ENCODE measurements at regions not wholly inside any gene's neighbourhood (a gene's known extent, or its start where the extent isn't known, plus 50 kb on each side); places are given as distances from the start of the nearest gene placed in this dataset.
A peak's percentile ranks its signal among the peaks of the same experiment; 100 is the strongest.

- in situ Hi-C loops (cut with MboI; ENCODE audit: low sequenced_read_pairs): no loop called here
- ChIA-PET CTCF (no interaction called here), POLR2A (ENCODE audit: unreplicated experiment) (no interaction called here)
- Histone ChIP-seq H3K14ac (replicated peaks; ENCODE audit: low read depth, low read length) (no peak overlapping the region), H4K20me1 (ENCODE audit: insufficient read depth, low read length) (no peaks in the 10 kb centered on the region), H3K4me3 (ENCODE audit: insufficient read depth, low read depth, low read length) (no peak overlapping the region), H2BK15ac (ENCODE audit: low read depth, low read length) (peak overlapping the region; percentile 21; the same call in 1 of the 3 replicates), H3K4me1 (ENCODE audit: control insufficient read depth, insufficient read depth, low read length) (peaks cover 8% of the 10 kb centered on the region), H2AK5ac (ENCODE audit: low read depth, low read length) (0 out of 2 replicates have a peak overlapping the region, but pooled peaks have one; percentile 54), H4K5ac (ENCODE audit: low read depth, low read length) (peak overlapping the region; percentile 6; the same call in 1 of the 2 replicates), H2BK5ac (ENCODE audit: low read depth, low read length, poor library complexity, severe bottlenecking) (no peak overlapping the region), H2BK120ac (ENCODE audit: low read depth, low read length) (peak overlapping the region; percentile 25; the same call in 1 of the 2 replicates), H3K18ac (ENCODE audit: low read depth, low read length) (peak overlapping the region; percentile 67), H4K8ac (ENCODE audit: low read depth in 2 of 2, low read length in 2 of 2) (no peak overlapping the region), H3K56ac (ENCODE audit: extremely low read depth, insufficient read depth, low read length) (no peak overlapping the region), H3K4ac (ENCODE audit: low read depth, low read length) (peak overlapping the region; percentile 29; the same call in 1 of the 2 replicates), H3K36me3 (ENCODE audit: control insufficient read depth, insufficient read depth, low read length) (no peaks in the 10 kb centered on the region), H3K9me3 (ENCODE audit: control insufficient read depth, insufficient read depth, low read length) (no peaks in the 10 kb centered on the region), H3K27me3 (ENCODE audit: control insufficient read depth, insufficient read depth, low read length) (no peaks in the 10 kb centered on the region), H3K79me1 (ENCODE audit: low read depth in 1 of 2, low read length in 2 of 2) (no peaks in the 10 kb centered on the region), H3K4me2 (ENCODE audit: low read depth, low read length) (no peak overlapping the region), H3K9me1 (ENCODE audit: insufficient read depth, low read length) (no peaks in the 10 kb centered on the region), H3K23ac (ENCODE audit: low read depth, low read length) (no peak overlapping the region), H2AK9ac (replicated peaks; ENCODE audit: low read depth, low read length, poor library complexity) (no peak overlapping the region), H3K9ac (ENCODE audit: low read depth, low read length) (no peak overlapping the region), H3K27ac (ENCODE audit: insufficient read depth, low read length) (no peak overlapping the region), H2BK20ac (ENCODE audit: low read depth, low read length) (no peak overlapping the region), H4K91ac (ENCODE audit: insufficient read depth, low read depth, low read length) (no peak overlapping the region), H2AFZ (replicated peaks; ENCODE audit: low read length, poor library complexity) (no peak overlapping the region)
- TF ChIP-seq SMC3 (IDR thresholded peaks at IDR 0.05; ENCODE audit: low read depth, low read length) (no peak), MAZ (IDR thresholded peaks at IDR 0.05; ENCODE audit: borderline replicate concordance, low read depth, low read length) (no peak), USF2 (IDR thresholded peaks at IDR 0.05; ENCODE audit: low read depth, low read length) (no peak), CEBPB (IDR thresholded peaks at IDR 0.05; ENCODE audit: low read depth, low read length) (no peak)
- intact Hi-C loops (cut with micrococcal nuclease): no loop called here
- no TSS peak for BruUV-seq (replicated peaks)
- dilution Hi-C loops (cut with HindIII; ENCODE audit: low sequenced_read_pairs, unreplicated experiment): no loop called here
- WGBS, 2 experiments (ENCODE audit: extremely low coverage in 2 of 2, insufficient read length in 1 of 2): 100% methylated on average over 1 of the region's 7 CpGs; no CpG with 5 or more reads in 1 of the 2 experiments
- no peak for ATAC-seq (ENCODE audit: low read depth)
- DNase-seq: no peak
Measured at GRCh38 chr7:120060875-120061274, 212.1 kb upstream of the KCND2 start.

All from IMR-90 (cell line).